Keratinocyte (primary cell): ENCODE measurements at regions not wholly inside any gene's neighbourhood (a gene's known extent, or its start where the extent isn't known, plus 50 kb on each side); places are given as distances from the start of the nearest gene placed in this dataset.

Source experiments
- DNase-seq: peaks from one replicate; pipeline ENCODE4 v3.0.0-alpha.2; 2011; ENCODE audit warnings: low read depth, missing footprints, low spot score
- FAIRE-seq: peaks from 2 replicates; lab custom pipeline; 2011; peaks lifted over from hg19 to GRCh38; lab: Jason Lieb, UNC
- H2AFZ ChIP-seq: 2 replicates; pipeline ENCODE4 v1.6.0; 2012; ENCODE audit warnings: low read length, control low read depth, inconsistent platforms; ENCODE audit not compliant: control insufficient read depth
- H3K27ac ChIP-seq: 2 replicates; pipeline ENCODE4 v1.5.1; 2011; ENCODE audit warnings: low read length; ENCODE audit not compliant: control insufficient read depth, insufficient read depth
- H3K27me3 ChIP-seq: 3 replicates; pipeline ENCODE4 v1.6.0; 2011; ENCODE audit warnings: low read length; ENCODE audit not compliant: control insufficient read depth, insufficient read depth; ENCODE audit errors: extremely low read depth
- H3K36me3 ChIP-seq, 2 experiments: 2 replicates in 1 of 2; 3 replicates in 1 of 2; pipeline ENCODE4 v1.5.1; 2011; ENCODE audit warnings: low read length in 2 of 2, mild to moderate bottlenecking in 1 of 2; ENCODE audit not compliant: control insufficient read depth in 2 of 2, insufficient read depth in 2 of 2; ENCODE audit errors: extremely low read depth in 1 of 2
- H3K4me1 ChIP-seq: 3 replicates; pipeline ENCODE4 v1.5.1; 2011; ENCODE audit warnings: low read length; ENCODE audit not compliant: control insufficient read depth, insufficient read depth; ENCODE audit errors: extremely low read depth
- H3K4me2 ChIP-seq: 3 replicates; pipeline ENCODE4 v1.6.0; 2011; ENCODE audit warnings: low read depth, low read length; ENCODE audit not compliant: control insufficient read depth, insufficient read depth; ENCODE audit errors: extremely low read depth
- H3K4me3 ChIP-seq, 3 experiments: fragments of 200-600 bp in 1 of 3; sonication (generic) in 1 of 3; 2 replicates in 2 of 3; 3 replicates in 1 of 3; pipeline ENCODE4 v1.5.1; 2011 to 2016; ENCODE audit warnings: low read length in 3 of 3, mild to moderate bottlenecking in 3 of 3, control low read depth in 2 of 3, inconsistent platforms in 1 of 3, low read depth in 1 of 3, mixed read lengths in 1 of 3, mixed run types in 1 of 3, moderate library complexity in 1 of 3; ENCODE audit not compliant: control insufficient read depth in 2 of 3, insufficient read depth in 2 of 3; ENCODE audit errors: extremely low read depth in 1 of 3
- H3K79me2 ChIP-seq: 2 replicates; pipeline ENCODE4 v1.6.0; 2012; ENCODE audit warnings: low read length; ENCODE audit not compliant: control insufficient read depth, insufficient read depth
- H3K9ac ChIP-seq: 3 replicates; pipeline ENCODE4 v1.6.0; 2011; ENCODE audit warnings: low read length; ENCODE audit not compliant: control insufficient read depth, insufficient read depth; ENCODE audit errors: extremely low read depth
- H3K9me1 ChIP-seq: 3 replicates; pipeline ENCODE4 v1.6.0; 2011; ENCODE audit warnings: low read length; ENCODE audit not compliant: control insufficient read depth, insufficient read depth; ENCODE audit errors: extremely low read depth
- H3K9me3 ChIP-seq: 2 replicates; pipeline ENCODE4 v1.5.1; 2012; ENCODE audit warnings: low read depth, low read length; ENCODE audit not compliant: control insufficient read depth
- H4K20me1 ChIP-seq: 3 replicates; pipeline ENCODE4 v1.6.0; 2011; ENCODE audit warnings: low read length; ENCODE audit not compliant: control insufficient read depth, insufficient read depth; ENCODE audit errors: extremely low read depth
- EZH2 ChIP-seq: IDR thresholded peaks from one replicate; pipeline ENCODE4 v1.6.1; 2012; ENCODE audit warnings: inconsistent platforms, mild to moderate bottlenecking, low read length, moderate library complexity
- dilution Hi-C: fragments of 300-500 bp; cut with MboI; formaldehyde crosslinking; loops from one replicate; pipeline ENCODE4 v1.7.0; 2020; ENCODE audit warnings: low sequenced_read_pairs; ENCODE audit not compliant: extremely low pct_ligation_motif_present
- TF ChIP-seq, protein P1 (sequence below), 3 experiments: IDR thresholded peaks in 1 of 3; conservative IDR thresholded peaks in 1 of 3; optimal IDR thresholded peaks in 1 of 3; 2 replicates in 2 of 3; 3 replicates in 1 of 3; pipeline versions ENCODE3 to v1.5.1; 2011; ENCODE audit warnings: low read length in 3 of 3, mild to moderate bottlenecking in 3 of 3, moderate library complexity in 2 of 3, control low read depth in 1 of 3, inconsistent platforms in 1 of 3; ENCODE audit not compliant: insufficient read depth in 2 of 3; ENCODE audit errors: extremely low read depth in 1 of 3

DNA sequence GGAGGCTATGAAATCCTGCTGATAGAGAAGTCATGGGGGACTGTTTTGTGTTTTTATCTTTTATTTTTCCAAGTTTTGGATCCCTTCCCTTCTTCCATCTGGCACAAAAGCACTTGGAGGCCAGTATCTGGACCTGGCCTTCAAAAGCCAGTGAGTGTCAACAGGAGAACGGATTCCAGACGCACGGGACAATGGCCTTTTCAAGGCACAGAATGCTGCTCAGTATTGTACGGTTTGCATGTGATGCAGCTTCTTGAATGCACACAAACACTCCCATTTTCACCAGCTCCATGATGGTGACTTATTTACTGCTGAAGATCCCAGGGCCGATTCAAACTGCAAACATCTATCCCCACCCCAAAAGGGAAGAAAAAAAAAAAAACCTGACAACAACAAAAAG lies 145.4 kb downstream of the CPEB2 start:
- dilution Hi-C loops = no loop called here
- Histone ChIP-seq H3K4me2 (no peak overlapping the region), H3K9me3 (no peaks in the 10 kb centered on the region), H4K20me1 (no peaks in the 10 kb centered on the region), H3K9ac (no peak overlapping the region), H3K4me1 (no peaks in the 10 kb centered on the region), H3K36me3 (no peaks in the 10 kb centered on the region), H3K27ac (no peak overlapping the region), H3K79me2 (no peaks in the 10 kb centered on the region), H3K4me3 (no peak overlapping the region), H3K9me1 (no peaks in the 10 kb centered on the region), H2AFZ (no peak overlapping the region), H3K27me3 (no peaks in the 10 kb centered on the region)
- no peak for DNase-seq
- FAIRE-seq = no peak
- TF ChIP-seq, protein P1, sequence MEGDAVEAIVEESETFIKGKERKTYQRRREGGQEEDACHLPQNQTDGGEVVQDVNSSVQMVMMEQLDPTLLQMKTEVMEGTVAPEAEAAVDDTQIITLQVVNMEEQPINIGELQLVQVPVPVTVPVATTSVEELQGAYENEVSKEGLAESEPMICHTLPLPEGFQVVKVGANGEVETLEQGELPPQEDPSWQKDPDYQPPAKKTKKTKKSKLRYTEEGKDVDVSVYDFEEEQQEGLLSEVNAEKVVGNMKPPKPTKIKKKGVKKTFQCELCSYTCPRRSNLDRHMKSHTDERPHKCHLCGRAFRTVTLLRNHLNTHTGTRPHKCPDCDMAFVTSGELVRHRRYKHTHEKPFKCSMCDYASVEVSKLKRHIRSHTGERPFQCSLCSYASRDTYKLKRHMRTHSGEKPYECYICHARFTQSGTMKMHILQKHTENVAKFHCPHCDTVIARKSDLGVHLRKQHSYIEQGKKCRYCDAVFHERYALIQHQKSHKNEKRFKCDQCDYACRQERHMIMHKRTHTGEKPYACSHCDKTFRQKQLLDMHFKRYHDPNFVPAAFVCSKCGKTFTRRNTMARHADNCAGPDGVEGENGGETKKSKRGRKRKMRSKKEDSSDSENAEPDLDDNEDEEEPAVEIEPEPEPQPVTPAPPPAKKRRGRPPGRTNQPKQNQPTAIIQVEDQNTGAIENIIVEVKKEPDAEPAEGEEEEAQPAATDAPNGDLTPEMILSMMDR (optimal IDR thresholded peaks at IDR 0.05 in 1 of 3, IDR thresholded peaks at IDR 0.05 in 1 of 3, conservative IDR thresholded peaks at IDR 0.05 in 1 of 3; ENCODE audit: extremely low read depth in 1 of 3, insufficient read depth in 2 of 3, low read length in 3 of 3) = no peak
- no peak for TF ChIP-seq EZH2

DNA sequence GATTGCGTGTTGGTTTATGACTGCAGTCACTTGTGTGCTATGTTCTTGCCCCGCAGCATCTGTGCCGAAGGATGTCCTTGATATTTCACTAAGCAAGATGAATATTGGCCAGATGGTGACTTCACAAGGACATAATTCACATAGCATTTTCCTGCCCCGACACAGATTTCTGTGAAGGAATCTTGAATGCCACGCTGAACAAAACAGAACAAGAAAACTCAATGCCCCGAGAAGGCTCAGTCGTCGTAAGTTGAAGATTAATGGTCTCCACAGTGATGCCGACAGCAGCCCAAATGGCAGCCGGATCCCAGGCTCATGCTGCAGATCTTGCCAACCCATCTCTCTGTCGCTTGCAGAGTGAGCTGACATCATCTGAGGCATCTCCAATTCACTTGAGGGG lies 145.9 kb downstream of the CPEB2 start:
- Histone ChIP-seq H3K27ac (no peak overlapping the region), H2AFZ (no peak overlapping the region), H3K79me2 (no peaks in the 10 kb centered on the region), H3K4me2 (no peak overlapping the region), H3K9me1 (no peaks in the 10 kb centered on the region), H4K20me1 (no peaks in the 10 kb centered on the region), H3K27me3 (no peaks in the 10 kb centered on the region), H3K36me3 (no peaks in the 10 kb centered on the region), H3K9ac (no peak overlapping the region), H3K4me3 (no peak overlapping the region), H3K9me3 (no peaks in the 10 kb centered on the region), H3K4me1 (no peaks in the 10 kb centered on the region)
- no peak for FAIRE-seq
- DNase-seq = no peak
- TF ChIP-seq, protein P1 (optimal IDR thresholded peaks at IDR 0.05 in 1 of 3, IDR thresholded peaks at IDR 0.05 in 1 of 3, conservative IDR thresholded peaks at IDR 0.05 in 1 of 3; ENCODE audit: extremely low read depth in 1 of 3, insufficient read depth in 2 of 3, low read length in 3 of 3) = no peak
- TF ChIP-seq EZH2 = no peak
- dilution Hi-C loops = no loop called here
